GM23338 (cell line): ENCODE measurements at regions not wholly inside any gene's neighbourhood (a gene's known extent, or its start where the extent isn't known, plus 50 kb on each side); places are given as distances from the start of the nearest gene placed in this dataset.

Experiments
- ATAC-seq: fragments of 200-7000 bp; cut with Tn5 transposase; 3 replicates; pipeline ENCODE4 v1.9.1; 2020
- DNase-seq: peaks from one replicate; pipeline ENCODE4 v3.0.0-alpha.2; 2015; ENCODE audit warnings: low spot score
- H2AFZ ChIP-seq: fragments of 200-600 bp; sonication (generic); 2 replicates; pipeline ENCODE4 v1.8.0; 2016; ENCODE audit warnings: antibody characterized with exemption, mild to moderate bottlenecking, moderate library complexity
- H3F3A ChIP-seq: fragments of 200-600 bp; sonication (generic); replicated peaks from 2 replicates; pipeline ENCODE4 v1.8.0; 2017; ENCODE audit warnings: antibody characterized with exemption, mixed run types, low read depth
- H3K27ac ChIP-seq: fragments of 200-600 bp; sonication (generic); 2 replicates; pipeline ENCODE4 v1.6.1; 2016; ENCODE audit warnings: low read depth
- H3K27me3 ChIP-seq: fragments of 200-600 bp; sonication (generic); 2 replicates; pipeline ENCODE4 v1.8.0; 2016; ENCODE audit warnings: mild to moderate bottlenecking, mixed run types, moderate library complexity; ENCODE audit not compliant: insufficient read depth
- H3K36me3 ChIP-seq: fragments of 200-600 bp; sonication (generic); 2 replicates; pipeline ENCODE4 v1.8.0; 2016; ENCODE audit warnings: mild to moderate bottlenecking; ENCODE audit not compliant: insufficient read depth
- H3K4me1 ChIP-seq: fragments of 200-600 bp; sonication (generic); 2 replicates; pipeline ENCODE4 v1.8.0; 2016; ENCODE audit warnings: mild to moderate bottlenecking, moderate library complexity; ENCODE audit not compliant: insufficient read depth
- H3K4me2 ChIP-seq: fragments of 200-600 bp; sonication (generic); 2 replicates; pipeline ENCODE4 v1.7.1; 2017; ENCODE audit warnings: mixed run types
- H3K4me3 ChIP-seq: fragments of 200-600 bp; sonication (generic); 2 replicates; pipeline ENCODE4 v1.6.1; 2016; ENCODE audit warnings: mixed run types
- H3K79me2 ChIP-seq: fragments of 200-600 bp; sonication (generic); replicated peaks from 2 replicates; pipeline ENCODE4 v1.8.0; 2017; ENCODE audit warnings: mild to moderate bottlenecking; ENCODE audit not compliant: insufficient read depth
- H3K9me2 ChIP-seq: fragments of 200-600 bp; sonication (generic); 2 replicates; pipeline ENCODE4 v1.8.0; 2017; ENCODE audit not compliant: insufficient read depth
- H4K20me1 ChIP-seq: fragments of 200-600 bp; sonication (generic); replicated peaks from 2 replicates; pipeline ENCODE4 v1.8.0; 2017; ENCODE audit warnings: mild to moderate bottlenecking; ENCODE audit not compliant: insufficient read depth
- H3K27ac Mint-ChIP-seq: 2 replicates; pipeline ENCODE4 v1.8.0; 2020; ENCODE audit warnings: inconsistent platforms, mild to moderate bottlenecking, moderate library complexity, mixed read lengths
- H3K27me3 Mint-ChIP-seq: 3 replicates; pipeline ENCODE4 v1.8.0; 2022; ENCODE audit warnings: low read depth, mild to moderate bottlenecking, moderate library complexity, mixed read lengths, inconsistent platforms; ENCODE audit not compliant: insufficient read depth, poor library complexity
- H3K36me3 Mint-ChIP-seq: 3 replicates; pipeline ENCODE4 v1.8.0; 2021; ENCODE audit warnings: low read depth, mild to moderate bottlenecking, inconsistent platforms, moderate library complexity, mixed read lengths
- H3K4me1 Mint-ChIP-seq: 3 replicates; pipeline ENCODE4 v1.8.0; 2020; ENCODE audit warnings: mild to moderate bottlenecking, inconsistent platforms, mixed read lengths
- H3K4me3 Mint-ChIP-seq: 3 replicates; pipeline ENCODE4 v1.8.0; 2021; ENCODE audit warnings: moderate library complexity, mild to moderate bottlenecking, inconsistent platforms, mixed read lengths
- H3K9me3 Mint-ChIP-seq: 3 replicates; pipeline ENCODE4 v1.8.0; 2020; ENCODE audit warnings: moderate library complexity, mild to moderate bottlenecking, inconsistent platforms, mixed read lengths
- CREB1 ChIP-seq: fragments of 250-450 bp; sonication (Bioruptor Pico); IDR thresholded peaks from 2 replicates; pipeline ENCODE4 v1.5.0; 2020; ENCODE audit warnings: low read depth, mild to moderate bottlenecking, moderate library complexity
- EZH2 ChIP-seq: fragments of 200-600 bp; sonication (generic); IDR thresholded peaks from one replicate; pipeline ENCODE4 v1.8.0; 2017; ENCODE audit warnings: antibody characterized with exemption, mild to moderate bottlenecking, low read depth; ENCODE audit not compliant: unreplicated experiment
- EZH2phosphoT487 ChIP-seq: fragments of 200-600 bp; sonication (generic); IDR thresholded peaks from one replicate; pipeline ENCODE4 v1.8.1; 2018; ENCODE audit warnings: antibody characterized with exemption; ENCODE audit not compliant: unreplicated experiment
- JUNB ChIP-seq: IDR thresholded peaks from one replicate; pipeline ENCODE4 v1.6.1; 2016; ENCODE audit warnings: antibody characterized with exemption; ENCODE audit not compliant: unreplicated experiment
- NANOG ChIP-seq: IDR thresholded peaks from 2 replicates; pipeline ENCODE4 v1.6.1; 2016; ENCODE audit warnings: antibody characterized with exemption, borderline replicate concordance
- POLR2AphosphoS5 ChIP-seq: IDR thresholded peaks from 2 replicates; pipeline ENCODE4 v1.6.1; 2016; ENCODE audit warnings: antibody characterized with exemption, low read depth
- STAT1 ChIP-seq: IDR thresholded peaks from one replicate; pipeline ENCODE4 v1.6.1; 2016; ENCODE audit warnings: antibody characterized with exemption; ENCODE audit not compliant: unreplicated experiment
- ZNF114 ChIP-seq: fragments of 250-450 bp; sonication (Bioruptor Pico); IDR thresholded peaks from 2 replicates; pipeline ENCODE4 v1.5.0; 2020; ENCODE audit warnings: mild to moderate bottlenecking, moderate library complexity
- ZNF331 ChIP-seq: fragments of 250-450 bp; sonication (Bioruptor Pico); IDR thresholded peaks from 2 replicates; pipeline ENCODE4 v1.5.0; 2020; ENCODE audit warnings: low read depth, mild to moderate bottlenecking, moderate library complexity
- TF ChIP-seq, protein P1 (sequence below): IDR thresholded peaks from 2 replicates; pipeline ENCODE4 v1.6.1; 2016; ENCODE audit warnings: antibody characterized with exemption
- TF ChIP-seq, protein P2 (sequence below), 2 experiments: fragments of 200-600 bp in 1 of 2; sonication (generic) in 1 of 2; conservative IDR thresholded peaks; 2 replicates each; pipeline versions ENCODE4 v1.5.1 to v1.6.1; 2016 to 2017; ENCODE audit warnings: antibody characterized with exemption in 2 of 2, low read depth in 2 of 2, mild to moderate bottlenecking in 2 of 2, moderate library complexity in 1 of 2
- TF ChIP-seq, protein P3 (sequence below): fragments of 250-450 bp; sonication (Bioruptor Pico); IDR thresholded peaks from 2 replicates; pipeline ENCODE4 v1.5.0; 2020; ENCODE audit warnings: mild to moderate bottlenecking, moderate library complexity
- TF ChIP-seq, protein P4 (sequence below): IDR thresholded peaks from one replicate; pipeline ENCODE4 v1.6.1; 2018; ENCODE audit warnings: antibody characterized with exemption; ENCODE audit not compliant: unreplicated experiment

DNA sequence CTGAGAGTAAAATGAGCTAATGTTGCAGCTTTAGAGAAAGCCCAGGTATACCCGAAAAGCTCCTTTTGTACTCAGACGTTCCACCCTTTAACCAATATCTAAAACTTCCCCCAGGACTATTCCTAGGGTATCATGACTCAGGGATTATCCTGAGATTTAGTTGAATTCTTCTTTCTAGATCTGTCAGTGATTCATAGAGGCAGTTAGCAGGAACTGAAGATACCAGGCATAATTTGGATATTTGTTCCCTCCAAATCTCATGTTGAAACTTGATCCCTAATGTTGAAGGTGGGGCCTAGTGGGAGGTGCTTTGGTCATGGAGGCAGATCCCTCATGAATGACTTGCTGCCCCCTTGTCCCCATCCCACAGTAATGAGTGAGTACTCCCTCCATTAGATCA is 161.2 kb upstream of the LRP1B start:
- Mint-ChIP-seq H3K4me3 (no peak overlapping the region), H3K27me3 (no peaks in the 10 kb centered on the region), H3K4me1 (peaks cover 5% of the 10 kb centered on the region; the same call in 1 of the 3 replicates), H3K36me3 (no peaks in the 10 kb centered on the region), H3K9me3 (no peaks in the 10 kb centered on the region), H3K27ac (no peak overlapping the region; the same call in 1 of the 2 replicates)
- DNase-seq (no peak), ATAC-seq (no peak)
- H3F3A ChIP-seq, result no peaks in the 10 kb centered on the region
- no peak overlapping the region for H3K4me2 ChIP-seq
- TF ChIP-seq, protein P1, sequence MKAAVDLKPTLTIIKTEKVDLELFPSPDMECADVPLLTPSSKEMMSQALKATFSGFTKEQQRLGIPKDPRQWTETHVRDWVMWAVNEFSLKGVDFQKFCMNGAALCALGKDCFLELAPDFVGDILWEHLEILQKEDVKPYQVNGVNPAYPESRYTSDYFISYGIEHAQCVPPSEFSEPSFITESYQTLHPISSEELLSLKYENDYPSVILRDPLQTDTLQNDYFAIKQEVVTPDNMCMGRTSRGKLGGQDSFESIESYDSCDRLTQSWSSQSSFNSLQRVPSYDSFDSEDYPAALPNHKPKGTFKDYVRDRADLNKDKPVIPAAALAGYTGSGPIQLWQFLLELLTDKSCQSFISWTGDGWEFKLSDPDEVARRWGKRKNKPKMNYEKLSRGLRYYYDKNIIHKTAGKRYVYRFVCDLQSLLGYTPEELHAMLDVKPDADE, result no peak
- TF ChIP-seq NANOG, result no peak
- no peak for TF ChIP-seq ZNF331 (CRISPR knock-in tag)
- TF ChIP-seq, protein P2, sequence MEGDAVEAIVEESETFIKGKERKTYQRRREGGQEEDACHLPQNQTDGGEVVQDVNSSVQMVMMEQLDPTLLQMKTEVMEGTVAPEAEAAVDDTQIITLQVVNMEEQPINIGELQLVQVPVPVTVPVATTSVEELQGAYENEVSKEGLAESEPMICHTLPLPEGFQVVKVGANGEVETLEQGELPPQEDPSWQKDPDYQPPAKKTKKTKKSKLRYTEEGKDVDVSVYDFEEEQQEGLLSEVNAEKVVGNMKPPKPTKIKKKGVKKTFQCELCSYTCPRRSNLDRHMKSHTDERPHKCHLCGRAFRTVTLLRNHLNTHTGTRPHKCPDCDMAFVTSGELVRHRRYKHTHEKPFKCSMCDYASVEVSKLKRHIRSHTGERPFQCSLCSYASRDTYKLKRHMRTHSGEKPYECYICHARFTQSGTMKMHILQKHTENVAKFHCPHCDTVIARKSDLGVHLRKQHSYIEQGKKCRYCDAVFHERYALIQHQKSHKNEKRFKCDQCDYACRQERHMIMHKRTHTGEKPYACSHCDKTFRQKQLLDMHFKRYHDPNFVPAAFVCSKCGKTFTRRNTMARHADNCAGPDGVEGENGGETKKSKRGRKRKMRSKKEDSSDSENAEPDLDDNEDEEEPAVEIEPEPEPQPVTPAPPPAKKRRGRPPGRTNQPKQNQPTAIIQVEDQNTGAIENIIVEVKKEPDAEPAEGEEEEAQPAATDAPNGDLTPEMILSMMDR (conservative IDR thresholded peaks at IDR 0.05; ENCODE audit: low read depth in 2 of 2), result no peak
- TF ChIP-seq POLR2AphosphoS5, result no peak
- TF ChIP-seq EZH2, result no peak
- TF ChIP-seq JUNB, result no peak
- TF ChIP-seq CREB1 (CRISPR knock-in tag), result no peak
- TF ChIP-seq STAT1, result no peak
- no peak for TF ChIP-seq EZH2phosphoT487
- TF ChIP-seq, protein P3, sequence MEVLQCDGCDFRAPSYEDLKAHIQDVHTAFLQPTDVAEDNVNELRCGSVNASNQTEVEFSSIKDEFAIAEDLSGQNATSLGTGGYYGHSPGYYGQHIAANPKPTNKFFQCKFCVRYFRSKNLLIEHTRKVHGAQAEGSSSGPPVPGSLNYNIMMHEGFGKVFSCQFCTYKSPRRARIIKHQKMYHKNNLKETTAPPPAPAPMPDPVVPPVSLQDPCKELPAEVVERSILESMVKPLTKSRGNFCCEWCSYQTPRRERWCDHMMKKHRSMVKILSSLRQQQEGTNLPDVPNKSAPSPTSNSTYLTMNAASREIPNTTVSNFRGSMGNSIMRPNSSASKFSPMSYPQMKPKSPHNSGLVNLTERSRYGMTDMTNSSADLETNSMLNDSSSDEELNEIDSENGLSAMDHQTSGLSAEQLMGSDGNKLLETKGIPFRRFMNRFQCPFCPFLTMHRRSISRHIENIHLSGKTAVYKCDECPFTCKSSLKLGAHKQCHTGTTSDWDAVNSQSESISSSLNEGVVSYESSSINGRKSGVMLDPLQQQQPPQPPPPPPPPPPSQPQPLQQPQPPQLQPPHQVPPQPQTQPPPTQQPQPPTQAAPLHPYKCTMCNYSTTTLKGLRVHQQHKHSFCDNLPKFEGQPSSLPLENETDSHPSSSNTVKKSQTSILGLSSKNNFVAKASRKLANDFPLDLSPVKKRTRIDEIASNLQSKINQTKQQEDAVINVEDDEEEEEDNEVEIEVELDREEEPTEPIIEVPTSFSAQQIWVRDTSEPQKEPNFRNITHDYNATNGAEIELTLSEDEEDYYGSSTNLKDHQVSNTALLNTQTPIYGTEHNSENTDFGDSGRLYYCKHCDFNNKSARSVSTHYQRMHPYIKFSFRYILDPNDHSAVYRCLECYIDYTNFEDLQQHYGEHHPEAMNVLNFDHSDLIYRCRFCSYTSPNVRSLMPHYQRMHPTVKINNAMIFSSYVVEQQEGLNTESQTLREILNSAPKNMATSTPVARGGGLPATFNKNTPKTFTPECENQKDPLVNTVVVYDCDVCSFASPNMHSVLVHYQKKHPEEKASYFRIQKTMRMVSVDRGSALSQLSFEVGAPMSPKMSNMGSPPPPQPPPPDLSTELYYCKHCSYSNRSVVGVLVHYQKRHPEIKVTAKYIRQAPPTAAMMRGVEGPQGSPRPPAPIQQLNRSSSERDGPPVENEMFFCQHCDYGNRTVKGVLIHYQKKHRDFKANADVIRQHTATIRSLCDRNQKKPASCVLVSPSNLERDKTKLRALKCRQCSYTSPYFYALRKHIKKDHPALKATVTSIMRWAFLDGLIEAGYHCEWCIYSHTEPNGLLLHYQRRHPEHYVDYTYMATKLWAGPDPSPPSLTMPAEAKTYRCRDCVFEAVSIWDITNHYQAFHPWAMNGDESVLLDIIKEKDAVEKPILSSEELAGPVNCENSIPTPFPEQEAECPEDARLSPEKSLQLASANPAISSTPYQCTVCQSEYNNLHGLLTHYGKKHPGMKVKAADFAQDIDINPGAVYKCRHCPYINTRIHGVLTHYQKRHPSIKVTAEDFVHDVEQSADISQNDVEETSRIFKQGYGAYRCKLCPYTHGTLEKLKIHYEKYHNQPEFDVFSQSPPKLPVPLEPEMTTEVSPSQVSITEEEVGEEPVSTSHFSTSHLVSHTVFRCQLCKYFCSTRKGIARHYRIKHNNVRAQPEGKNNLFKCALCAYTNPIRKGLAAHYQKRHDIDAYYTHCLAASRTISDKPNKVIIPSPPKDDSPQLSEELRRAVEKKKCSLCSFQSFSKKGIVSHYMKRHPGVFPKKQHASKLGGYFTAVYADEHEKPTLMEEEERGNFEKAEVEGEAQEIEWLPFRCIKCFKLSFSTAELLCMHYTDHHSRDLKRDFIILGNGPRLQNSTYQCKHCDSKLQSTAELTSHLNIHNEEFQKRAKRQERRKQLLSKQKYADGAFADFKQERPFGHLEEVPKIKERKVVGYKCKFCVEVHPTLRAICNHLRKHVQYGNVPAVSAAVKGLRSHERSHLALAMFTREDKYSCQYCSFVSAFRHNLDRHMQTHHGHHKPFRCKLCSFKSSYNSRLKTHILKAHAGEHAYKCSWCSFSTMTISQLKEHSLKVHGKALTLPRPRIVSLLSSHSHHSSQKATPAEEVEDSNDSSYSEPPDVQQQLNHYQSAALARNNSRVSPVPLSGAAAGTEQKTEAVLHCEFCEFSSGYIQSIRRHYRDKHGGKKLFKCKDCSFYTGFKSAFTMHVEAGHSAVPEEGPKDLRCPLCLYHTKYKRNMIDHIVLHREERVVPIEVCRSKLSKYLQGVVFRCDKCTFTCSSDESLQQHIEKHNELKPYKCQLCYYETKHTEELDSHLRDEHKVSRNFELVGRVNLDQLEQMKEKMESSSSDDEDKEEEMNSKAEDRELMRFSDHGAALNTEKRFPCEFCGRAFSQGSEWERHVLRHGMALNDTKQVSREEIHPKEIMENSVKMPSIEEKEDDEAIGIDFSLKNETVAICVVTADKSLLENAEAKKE (CRISPR knock-in tag), result no peak
- TF ChIP-seq, protein P4, sequence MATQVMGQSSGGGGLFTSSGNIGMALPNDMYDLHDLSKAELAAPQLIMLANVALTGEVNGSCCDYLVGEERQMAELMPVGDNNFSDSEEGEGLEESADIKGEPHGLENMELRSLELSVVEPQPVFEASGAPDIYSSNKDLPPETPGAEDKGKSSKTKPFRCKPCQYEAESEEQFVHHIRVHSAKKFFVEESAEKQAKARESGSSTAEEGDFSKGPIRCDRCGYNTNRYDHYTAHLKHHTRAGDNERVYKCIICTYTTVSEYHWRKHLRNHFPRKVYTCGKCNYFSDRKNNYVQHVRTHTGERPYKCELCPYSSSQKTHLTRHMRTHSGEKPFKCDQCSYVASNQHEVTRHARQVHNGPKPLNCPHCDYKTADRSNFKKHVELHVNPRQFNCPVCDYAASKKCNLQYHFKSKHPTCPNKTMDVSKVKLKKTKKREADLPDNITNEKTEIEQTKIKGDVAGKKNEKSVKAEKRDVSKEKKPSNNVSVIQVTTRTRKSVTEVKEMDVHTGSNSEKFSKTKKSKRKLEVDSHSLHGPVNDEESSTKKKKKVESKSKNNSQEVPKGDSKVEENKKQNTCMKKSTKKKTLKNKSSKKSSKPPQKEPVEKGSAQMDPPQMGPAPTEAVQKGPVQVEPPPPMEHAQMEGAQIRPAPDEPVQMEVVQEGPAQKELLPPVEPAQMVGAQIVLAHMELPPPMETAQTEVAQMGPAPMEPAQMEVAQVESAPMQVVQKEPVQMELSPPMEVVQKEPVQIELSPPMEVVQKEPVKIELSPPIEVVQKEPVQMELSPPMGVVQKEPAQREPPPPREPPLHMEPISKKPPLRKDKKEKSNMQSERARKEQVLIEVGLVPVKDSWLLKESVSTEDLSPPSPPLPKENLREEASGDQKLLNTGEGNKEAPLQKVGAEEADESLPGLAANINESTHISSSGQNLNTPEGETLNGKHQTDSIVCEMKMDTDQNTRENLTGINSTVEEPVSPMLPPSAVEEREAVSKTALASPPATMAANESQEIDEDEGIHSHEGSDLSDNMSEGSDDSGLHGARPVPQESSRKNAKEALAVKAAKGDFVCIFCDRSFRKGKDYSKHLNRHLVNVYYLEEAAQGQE, result no peak
- no peak for TF ChIP-seq ZNF114
- no peaks in the 10 kb centered on the region for H4K20me1 ChIP-seq
- H3K36me3 ChIP-seq, result no peaks in the 10 kb centered on the region
- no peak overlapping the region for H3K4me3 ChIP-seq
- no peaks in the 10 kb centered on the region; the same call in 1 of the 2 replicates for H3K4me1 ChIP-seq
- no peaks in the 10 kb centered on the region for H3K9me2 ChIP-seq
- H3K79me2 ChIP-seq, result no peaks in the 10 kb centered on the region
- H3K27ac ChIP-seq, result no peak overlapping the region
- H2AFZ ChIP-seq, result peak overlapping the region; percentile 57; the same call in 1 of the 2 replicates
- no peaks in the 10 kb centered on the region for H3K27me3 ChIP-seq
